Spleen (tissue), 11 donors: ENCODE measurements at regions not wholly inside any gene's neighbourhood (a gene's known extent, or its start where the extent isn't known, plus 50 kb on each side); places are given as distances from the start of the nearest gene placed in this dataset.
A peak's percentile ranks its signal among the peaks of the same experiment; 100 is the strongest.

Source experiments
- DNase-seq: peaks from one replicate; pipeline ENCODE4 v3.0.0-alpha.2; 2020
- H3K27ac ChIP-seq, 8 donors: fragments of 200-600 bp; sonication (generic) in 7 of 8; 1 replicate in 4 of 8; 2 replicates in 4 of 8; pipeline versions ENCODE4 v1.5.0 to v1.8.0; 2016 to 2021; ENCODE audit warnings: inconsistent platforms in 4 of 8, mild to moderate bottlenecking in 4 of 8, moderate library complexity in 1 of 8
- H3K27me3 ChIP-seq, 7 donors: fragments of 200-600 bp; sonication (generic) in 6 of 7; replicated peaks in 1 of 7; 1 replicate in 4 of 7; 2 replicates in 3 of 7; pipeline versions ENCODE4 v1.5.0 to v1.8.0; 2016 to 2021; ENCODE audit warnings: inconsistent platforms in 3 of 7, mild to moderate bottlenecking in 1 of 7
- H3K36me3 ChIP-seq, 6 donors: fragments of 200-600 bp; sonication (generic) in 5 of 6; 1 replicate in 4 of 6; 2 replicates in 2 of 6; pipeline versions ENCODE4 v1.5.0 to v1.8.0; 2016 to 2021; ENCODE audit warnings: inconsistent platforms in 2 of 6
- H3K4me1 ChIP-seq, 6 donors: fragments of 200-600 bp; sonication (generic) in 5 of 6; 1 replicate in 3 of 6; 2 replicates in 3 of 6; pipeline versions ENCODE4 v1.5.0 to v1.8.0; 2016 to 2021; ENCODE audit warnings: inconsistent platforms in 3 of 6
- H3K4me3 ChIP-seq, 8 donors: fragments of 200-600 bp; sonication (generic) in 7 of 8; 1 replicate in 4 of 8; 2 replicates in 4 of 8; pipeline versions ENCODE4 v1.5.0 to v1.8.0; 2016 to 2021; ENCODE audit warnings: inconsistent platforms in 4 of 8, mild to moderate bottlenecking in 4 of 8, moderate library complexity in 2 of 8
- H3K9me3 ChIP-seq, 8 donors: fragments of 200-600 bp; sonication (generic) in 7 of 8; 1 replicate in 4 of 8; 2 replicates in 4 of 8; pipeline versions ENCODE4 v1.5.0 to v1.8.0; 2016 to 2021; ENCODE audit warnings: inconsistent platforms in 4 of 8
- CTCF ChIP-seq, 11 experiments: fragments of 200-600 bp in 7 of 11; fragments of 450-650 bp in 4 of 11; sonication (generic) in 4 of 11; IDR thresholded peaks in 8 of 11; conservative IDR thresholded peaks in 3 of 11; 1 replicate in 7 of 11; 2 replicates in 4 of 11; pipeline versions ENCODE4 v1.4.0 to v1.8.0; 2016 to 2021; ENCODE audit warnings: antibody characterized with exemption in 11 of 11, inconsistent platforms in 4 of 11, mild to moderate bottlenecking in 1 of 11
- POLR2A ChIP-seq, 3 donors: fragments of 450-650 bp; IDR thresholded peaks; one replicate each; pipeline ENCODE4 v1.5.1; 2017; ENCODE audit warnings: antibody characterized with exemption in 3 of 3, mild to moderate bottlenecking in 1 of 3
- POLR2AphosphoS5 ChIP-seq, 3 donors: sonication (generic); formaldehyde crosslinking; IDR thresholded peaks; one replicate each; pipeline ENCODE4 v1.5.1; 2017; ENCODE audit warnings: antibody characterized with exemption in 3 of 3
- WGBS, 5 donors: extraction: QIAGEN DNeasy Blood & Tissue Kit in 3 of 5; methylation state at CpG; one replicate each; pipeline versions ENCODE4 v1.1.5 to v1.1.7; 2013 to 2018; 5-methylcytosine and 5-hydroxymethylcytosine counted together
- intact Hi-C: fragments of 100-400 bp; cut with DNase I; formaldehyde crosslinking; loops from one replicate; pipeline ENCODE4 v1.15.0; 2023; ENCODE audit warnings: low total_unique reads
- donor health status: healthy with polysubstance abuse.
- donor health status: DM: no; HTN: no; CAD: no; lungs with moderate emphysema.
- donor health status: DM: no; HTN: no; CAD: no.
- donor health status: Bipolar disorder and iron deficiency.
- donor health status: healthy.
- donor health status: DM: no; HTN: no; CAD: no.
- donor health status: DM: yes; HTN: yes; CAD: no.

- no peaks in the 10 kb centered on the region for H3K9me3 ChIP-seq
- peak overlapping the region in 6 of 8 donors; percentile 10 to 85 (median 82) for H3K27ac ChIP-seq
- H3K36me3 ChIP-seq, result no peaks in the 10 kb centered on the region
- peaks cover 0 to 76% (median 19%) of the 10 kb centered on the region in 7 donors for H3K27me3 ChIP-seq
- peak overlapping the region; percentile 3 to 79 (median 56) for H3K4me3 ChIP-seq
- WGBS, 5 donors, result 34 to 52% (median 45%) methylated on average over 10 of the region's 10 CpGs
- DNase-seq, result peak; percentile 51
- TF ChIP-seq CTCF (IDR thresholded peaks at IDR 0.05 in 8 of 11, conservative IDR thresholded peaks at IDR 0.05 in 3 of 11) (no peak), POLR2A (IDR thresholded peaks at IDR 0.05) (no peak), POLR2AphosphoS5 (IDR thresholded peaks at IDR 0.05) (no peak)
- intact Hi-C loops, result no loop called here
- peaks cover 0 to 24% (median 4%) of the 10 kb centered on the region in 6 donors for H3K4me1 ChIP-seq
Measured at GRCh38 chr4:41362621-41363383, 106.1 kb downstream of the UCHL1 start.

GRCh38 chr4:41363384-41363981 lies 106.8 kb downstream of the UCHL1 start:
- Histone ChIP-seq H3K4me1 (peaks cover 0 to 24% (median 4%) of the 10 kb centered on the region in 6 donors), H3K9me3 (no peaks in the 10 kb centered on the region), H3K27me3 (peaks cover 0 to 75% (median 19%) of the 10 kb centered on the region in 7 donors), H3K27ac (peak overlapping the region in 4 of 8 donors; percentile 10 to 85 (median 82)), H3K36me3 (no peaks in the 10 kb centered on the region), H3K4me3 (peak overlapping the region in 3 of 8 donors; percentile 5 to 79 (median 77))
- intact Hi-C loops, result no loop called here
- 46 to 65% (median 53%) methylated on average over 9 of the region's 9 CpGs for WGBS, 5 donors
- TF ChIP-seq POLR2AphosphoS5 (IDR thresholded peaks at IDR 0.05), result no peak
- no peak for TF ChIP-seq CTCF (IDR thresholded peaks at IDR 0.05 in 8 of 11, conservative IDR thresholded peaks at IDR 0.05 in 3 of 11)
- TF ChIP-seq POLR2A (IDR thresholded peaks at IDR 0.05), result no peak
- peak; percentile 51 for DNase-seq

DNA sequence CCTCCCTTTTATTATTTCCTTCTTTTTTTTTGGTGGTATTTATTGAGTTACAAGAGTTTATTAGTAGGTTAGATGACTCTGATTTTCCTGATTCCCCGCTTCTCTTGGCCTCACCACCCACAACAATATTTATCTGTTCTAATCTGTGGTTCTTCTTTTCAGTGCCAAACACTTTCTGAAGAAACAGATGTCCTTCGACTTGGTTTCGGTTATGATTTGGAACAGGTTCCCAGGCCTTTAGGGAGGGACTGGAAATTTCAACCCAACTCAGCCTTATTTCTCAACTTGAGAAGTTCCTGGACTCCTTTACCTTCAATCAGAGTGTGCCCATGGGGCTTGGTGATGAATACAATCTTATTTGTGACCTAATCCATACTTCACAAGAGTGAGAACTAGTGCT lies 108.1 kb downstream of the UCHL1 start:
- H3K9me3 ChIP-seq, result no peaks in the 10 kb centered on the region
- peaks cover 0 to 61% (median 19%) of the 10 kb centered on the region in 7 donors for H3K27me3 ChIP-seq
- no peak for DNase-seq
- H3K4me3 ChIP-seq, result no peak overlapping the region
- WGBS, 5 donors, result 23 to 35% (median 31%) methylated on average over 3 of the region's 3 CpGs
- TF ChIP-seq CTCF (IDR thresholded peaks at IDR 0.05 in 8 of 11, conservative IDR thresholded peaks at IDR 0.05 in 3 of 11) (no peak), POLR2AphosphoS5 (IDR thresholded peaks at IDR 0.05) (no peak), POLR2A (IDR thresholded peaks at IDR 0.05) (no peak)
- no peaks in the 10 kb centered on the region for H3K36me3 ChIP-seq
- peak overlapping the region in 1 of 8 donors; percentile 82 for H3K27ac ChIP-seq
- peaks cover 0 to 28% (median 7%) of the 10 kb centered on the region in 6 donors for H3K4me1 ChIP-seq
- intact Hi-C loops, result no loop called here

DNA sequence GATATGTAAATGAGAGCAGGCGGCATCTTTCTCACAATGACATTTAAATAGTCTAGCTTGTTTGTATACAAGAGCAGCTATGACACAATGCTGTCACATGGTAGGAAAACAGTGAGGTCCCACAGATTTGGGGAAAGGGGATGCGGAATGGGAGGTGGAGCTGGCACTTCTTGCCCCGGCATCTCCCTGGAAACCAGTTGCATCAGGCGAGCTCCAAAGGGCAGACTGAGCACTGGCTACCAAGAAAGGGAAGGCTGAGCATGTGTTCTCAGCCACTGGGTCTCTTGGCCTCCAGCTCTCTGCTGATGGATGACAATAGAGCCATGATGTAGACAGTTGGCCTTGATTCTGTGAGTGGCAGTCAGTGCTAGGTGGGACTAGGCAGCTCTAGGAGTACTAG lies 109.0 kb downstream of the UCHL1 start:
- intact Hi-C loops, result no loop called here
- peak; percentile 33 for DNase-seq
- Histone ChIP-seq H3K9me3 (no peaks in the 10 kb centered on the region), H3K4me1 (peaks cover 0 to 20% (median 6%) of the 10 kb centered on the region in 6 donors), H3K27ac (no peak overlapping the region), H3K4me3 (no peak overlapping the region), H3K36me3 (no peaks in the 10 kb centered on the region), H3K27me3 (peaks cover 0 to 53% (median 13%) of the 10 kb centered on the region in 7 donors)
- WGBS, 5 donors, result 77 to 94% (median 89%) methylated on average over 4 of the region's 4 CpGs
- TF ChIP-seq POLR2A (IDR thresholded peaks at IDR 0.05), result no peak
- no peak for TF ChIP-seq CTCF (IDR thresholded peaks at IDR 0.05 in 8 of 11, conservative IDR thresholded peaks at IDR 0.05 in 3 of 11)
- TF ChIP-seq POLR2AphosphoS5 (IDR thresholded peaks at IDR 0.05), result no peak
